KMS-11 (cell line): ENCODE measurements at regions not wholly inside any gene's neighbourhood (a gene's known extent, or its start where the extent isn't known, plus 50 kb on each side); places are given as distances from the start of the nearest gene placed in this dataset.

Experiments used
- H2AFZ ChIP-seq: fragments of 200-600 bp; sonication (generic); 2 replicates; pipeline ENCODE4 v1.6.1; 2016; ENCODE audit warnings: antibody characterized with exemption, mixed run types, low read depth
- H3K27ac ChIP-seq: fragments of 200-600 bp; sonication (generic); 2 replicates; pipeline ENCODE4 v1.6.1; 2016; ENCODE audit warnings: mild to moderate bottlenecking, mixed run types
- H3K27me3 ChIP-seq: fragments of 200-600 bp; sonication (generic); 2 replicates; pipeline ENCODE4 v1.6.1; 2017; ENCODE audit warnings: mild to moderate bottlenecking, low read depth, mixed run types, moderate library complexity; ENCODE audit not compliant: insufficient read depth
- H3K36me3 ChIP-seq: fragments of 200-600 bp; sonication (generic); 2 replicates; pipeline ENCODE4 v1.6.1; 2017; ENCODE audit warnings: mild to moderate bottlenecking, mixed run types; ENCODE audit not compliant: insufficient read depth
- H3K4me1 ChIP-seq: fragments of 200-600 bp; sonication (generic); 2 replicates; pipeline ENCODE4 v1.6.1; 2016; ENCODE audit warnings: mild to moderate bottlenecking, low read depth, mixed run types; ENCODE audit not compliant: poor library complexity, severe bottlenecking
- H3K4me2 ChIP-seq: fragments of 200-600 bp; sonication (generic); 2 replicates; pipeline ENCODE4 v1.7.0; 2016; ENCODE audit warnings: mild to moderate bottlenecking, mixed run types
- H3K4me3 ChIP-seq: fragments of 200-600 bp; sonication (generic); IDR thresholded peaks from 2 replicates; pipeline ENCODE4 v1.6.1; 2017; ENCODE audit warnings: low read depth, low read length, mixed read lengths; ENCODE audit not compliant: insufficient read depth
- H3K79me2 ChIP-seq: fragments of 200-600 bp; sonication (generic); 2 replicates; pipeline ENCODE4 v1.6.1; 2016; ENCODE audit warnings: low read depth, mixed run types; ENCODE audit not compliant: insufficient read depth
- H3K9ac ChIP-seq: fragments of 200-600 bp; sonication (generic); 2 replicates; pipeline ENCODE4 v1.6.1; 2016; ENCODE audit warnings: mild to moderate bottlenecking, mixed run types
- H4K20me1 ChIP-seq: fragments of 200-600 bp; sonication (generic); 2 replicates; pipeline ENCODE4 v1.6.1; 2016; ENCODE audit warnings: mild to moderate bottlenecking, mixed run types; ENCODE audit not compliant: insufficient read depth
- TF ChIP-seq, protein P1 (sequence below): fragments of 200-600 bp; sonication (generic); conservative IDR thresholded peaks from 2 replicates; pipeline ENCODE4 v1.6.1; 2017; ENCODE audit warnings: low read depth, mild to moderate bottlenecking, antibody characterized with exemption, low read length, moderate library complexity, mixed read lengths

DNA sequence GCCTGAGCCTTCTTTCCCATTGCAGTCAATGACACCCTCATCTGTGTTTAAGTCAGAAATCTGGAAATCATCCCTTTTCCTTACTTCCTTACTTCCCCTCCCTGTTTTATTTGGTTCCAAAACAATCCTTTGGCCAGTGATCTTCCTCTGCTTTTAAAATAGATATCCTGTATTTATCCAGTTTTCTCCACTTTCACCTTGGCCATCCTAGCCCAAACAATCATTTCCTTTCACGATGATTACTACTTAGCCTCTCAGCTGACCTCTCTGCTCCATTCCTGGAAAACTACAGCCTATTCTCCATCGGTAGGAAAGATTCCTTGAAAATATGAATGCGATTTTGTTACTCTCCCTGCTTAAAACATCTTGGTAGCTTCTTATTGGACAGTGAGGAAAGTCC is 565.4 kb downstream of the TLR4 start:
- H3K9ac ChIP-seq, result no peak overlapping the region
- H3K36me3 ChIP-seq, result no peaks in the 10 kb centered on the region
- no peak overlapping the region for H2AFZ ChIP-seq
- H3K27me3 ChIP-seq, result no peaks in the 10 kb centered on the region
- no peak overlapping the region for H3K4me2 ChIP-seq
- no peak overlapping the region for H3K27ac ChIP-seq
- no peaks in the 10 kb centered on the region for H4K20me1 ChIP-seq
- no peaks in the 10 kb centered on the region for H3K79me2 ChIP-seq
- TF ChIP-seq, protein P1, sequence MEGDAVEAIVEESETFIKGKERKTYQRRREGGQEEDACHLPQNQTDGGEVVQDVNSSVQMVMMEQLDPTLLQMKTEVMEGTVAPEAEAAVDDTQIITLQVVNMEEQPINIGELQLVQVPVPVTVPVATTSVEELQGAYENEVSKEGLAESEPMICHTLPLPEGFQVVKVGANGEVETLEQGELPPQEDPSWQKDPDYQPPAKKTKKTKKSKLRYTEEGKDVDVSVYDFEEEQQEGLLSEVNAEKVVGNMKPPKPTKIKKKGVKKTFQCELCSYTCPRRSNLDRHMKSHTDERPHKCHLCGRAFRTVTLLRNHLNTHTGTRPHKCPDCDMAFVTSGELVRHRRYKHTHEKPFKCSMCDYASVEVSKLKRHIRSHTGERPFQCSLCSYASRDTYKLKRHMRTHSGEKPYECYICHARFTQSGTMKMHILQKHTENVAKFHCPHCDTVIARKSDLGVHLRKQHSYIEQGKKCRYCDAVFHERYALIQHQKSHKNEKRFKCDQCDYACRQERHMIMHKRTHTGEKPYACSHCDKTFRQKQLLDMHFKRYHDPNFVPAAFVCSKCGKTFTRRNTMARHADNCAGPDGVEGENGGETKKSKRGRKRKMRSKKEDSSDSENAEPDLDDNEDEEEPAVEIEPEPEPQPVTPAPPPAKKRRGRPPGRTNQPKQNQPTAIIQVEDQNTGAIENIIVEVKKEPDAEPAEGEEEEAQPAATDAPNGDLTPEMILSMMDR, result no peak
- H3K4me1 ChIP-seq, result no peaks in the 10 kb centered on the region
- no peak overlapping the region for H3K4me3 ChIP-seq

DNA sequence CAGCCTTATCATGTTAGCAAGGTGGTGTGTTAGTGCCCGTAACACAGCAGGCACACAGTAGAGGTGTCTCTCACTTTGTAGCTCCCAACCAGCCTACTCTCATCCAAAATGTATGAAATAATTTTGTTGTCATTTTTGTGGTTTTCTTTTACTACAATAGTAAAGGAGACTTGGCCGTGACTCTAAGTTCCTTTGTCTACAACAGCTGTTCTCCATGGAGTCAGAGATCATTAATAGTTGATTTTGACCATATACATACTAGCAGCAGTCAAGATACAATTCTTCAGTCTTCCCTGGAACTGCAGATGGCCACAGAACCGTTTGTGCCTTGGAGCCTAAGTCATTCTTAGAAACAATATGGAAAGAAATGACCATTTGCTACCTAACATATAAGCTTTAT is 567.1 kb downstream of the TLR4 start:
- Histone ChIP-seq H3K79me2 (no peaks in the 10 kb centered on the region), H3K27me3 (no peaks in the 10 kb centered on the region), H3K27ac (no peak overlapping the region), H3K9ac (no peak overlapping the region), H3K4me2 (no peak overlapping the region), H4K20me1 (no peaks in the 10 kb centered on the region), H3K4me1 (no peaks in the 10 kb centered on the region), H3K36me3 (no peaks in the 10 kb centered on the region), H2AFZ (no peak overlapping the region), H3K4me3 (no peak overlapping the region)
- TF ChIP-seq, protein P1, result no peak

DNA sequence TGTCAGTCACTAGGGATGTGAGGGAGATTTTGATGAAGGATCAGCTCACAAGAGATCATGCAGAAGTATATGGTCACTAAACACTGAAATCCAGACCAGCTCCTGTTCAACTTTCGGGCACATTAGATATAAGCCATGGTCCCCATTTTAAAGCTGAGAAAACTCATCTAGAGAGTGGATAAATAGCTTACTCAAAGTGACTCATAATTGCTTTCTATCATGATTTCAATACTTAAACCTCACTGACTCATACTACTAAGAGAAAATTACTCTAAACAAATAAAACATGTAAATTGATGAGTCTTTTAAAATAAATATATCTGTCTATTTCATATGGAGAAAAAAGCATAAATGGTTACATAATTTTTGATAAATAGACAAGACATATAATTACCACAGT is 567.7 kb downstream of the TLR4 start:
- no peak overlapping the region for H3K4me3 ChIP-seq
- H4K20me1 ChIP-seq, result no peaks in the 10 kb centered on the region
- no peak overlapping the region for H3K4me2 ChIP-seq
- no peaks in the 10 kb centered on the region for H3K36me3 ChIP-seq
- no peak overlapping the region for H2AFZ ChIP-seq
- no peaks in the 10 kb centered on the region for H3K79me2 ChIP-seq
- no peaks in the 10 kb centered on the region for H3K4me1 ChIP-seq
- TF ChIP-seq, protein P1, result no peak
- H3K9ac ChIP-seq, result no peak overlapping the region
- no peaks in the 10 kb centered on the region for H3K27me3 ChIP-seq
- no peak overlapping the region for H3K27ac ChIP-seq

DNA sequence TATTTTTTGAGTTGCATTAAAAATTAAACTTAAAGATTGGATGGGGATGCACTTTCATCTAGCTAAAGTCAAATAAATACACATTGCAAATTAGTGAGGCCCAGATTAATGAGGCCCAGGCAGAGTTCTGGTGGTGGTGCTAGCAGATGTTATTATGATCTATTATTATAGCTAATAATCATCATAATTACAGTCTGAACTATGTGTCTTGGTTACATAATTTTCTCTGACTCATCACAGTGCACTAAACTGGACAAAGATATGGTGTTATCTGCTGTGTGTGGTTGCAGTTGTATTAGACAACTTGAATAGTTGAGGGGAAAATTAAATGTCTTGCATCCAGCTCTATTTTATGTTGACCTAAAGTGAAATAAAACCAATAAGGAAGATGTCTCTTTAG is 568.8 kb downstream of the TLR4 start:
- H3K36me3 ChIP-seq, result no peaks in the 10 kb centered on the region
- no peaks in the 10 kb centered on the region for H3K4me1 ChIP-seq
- TF ChIP-seq, protein P1, result no peak
- H2AFZ ChIP-seq, result no peak overlapping the region
- H3K4me2 ChIP-seq, result no peak overlapping the region
- H4K20me1 ChIP-seq, result no peaks in the 10 kb centered on the region
- H3K27me3 ChIP-seq, result no peaks in the 10 kb centered on the region
- H3K79me2 ChIP-seq, result no peaks in the 10 kb centered on the region
- no peak overlapping the region for H3K4me3 ChIP-seq
- no peak overlapping the region for H3K27ac ChIP-seq
- H3K9ac ChIP-seq, result no peak overlapping the region

DNA sequence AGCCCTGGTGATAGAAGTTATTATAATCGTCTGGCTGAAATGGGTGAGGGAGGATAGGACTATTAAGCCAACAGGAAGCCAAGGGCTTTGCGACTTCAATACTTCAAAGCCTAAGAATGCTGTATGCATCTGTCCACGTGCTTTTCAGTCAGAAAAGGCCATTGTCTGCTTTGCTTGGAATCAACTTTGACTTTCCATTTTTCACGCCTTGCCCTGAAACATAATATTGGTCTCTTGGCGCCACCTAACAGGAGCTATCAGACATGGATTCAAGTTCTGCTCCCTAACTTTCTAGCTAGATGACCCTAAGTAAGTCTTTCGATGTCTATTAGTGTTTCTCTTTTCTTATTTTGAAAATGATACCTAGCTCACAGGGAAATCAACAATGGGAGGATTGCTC is 572.6 kb downstream of the TLR4 start:
- H3K27me3 ChIP-seq, result no peaks in the 10 kb centered on the region
- H3K36me3 ChIP-seq, result no peaks in the 10 kb centered on the region
- TF ChIP-seq, protein P1, result no peak
- H4K20me1 ChIP-seq, result no peaks in the 10 kb centered on the region
- no peak overlapping the region for H3K4me2 ChIP-seq
- H3K4me1 ChIP-seq, result no peaks in the 10 kb centered on the region
- H3K4me3 ChIP-seq, result no peak overlapping the region
- H3K27ac ChIP-seq, result no peak overlapping the region
- H2AFZ ChIP-seq, result no peak overlapping the region
- no peaks in the 10 kb centered on the region for H3K79me2 ChIP-seq
- H3K9ac ChIP-seq, result no peak overlapping the region
